RPMI8226 (cell line): ENCODE measurements at regions not wholly inside any gene's neighbourhood (a gene's known extent, or its start where the extent isn't known, plus 50 kb on each side); places are given as distances from the start of the nearest gene placed in this dataset.

Source experiments
- DNase-seq: peaks from one replicate; pipeline ENCODE4 v3.0.0-alpha.2; 2015

GRCh38 chr12:19924360-19924759 lies 444.0 kb upstream of the PDE3A start:
- no peak for DNase-seq

GRCh38 chr12:19925841-19926240 lies 442.5 kb upstream of the PDE3A start:
- DNase-seq, result no peak

DNA sequence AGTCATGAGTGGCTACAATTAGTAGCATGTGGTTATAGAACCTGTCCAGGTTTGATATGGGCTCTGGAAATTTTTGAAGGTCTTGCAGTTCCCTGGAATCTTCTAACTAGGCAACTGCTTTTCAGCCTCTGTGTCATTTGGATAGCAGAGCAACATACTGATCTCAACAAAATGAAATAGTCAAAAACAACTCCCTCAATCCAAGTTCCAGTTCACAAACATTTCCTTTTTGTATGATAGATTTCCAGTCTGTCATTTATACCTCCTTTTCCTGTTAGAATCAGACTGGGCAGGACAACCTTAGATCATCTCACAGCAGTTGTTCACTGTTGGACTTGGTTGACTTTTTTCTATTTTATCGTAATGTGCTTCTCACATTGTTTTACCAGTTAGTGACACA lies 442.1 kb upstream of the PDE3A start:
- no peak for DNase-seq

- no peak for DNase-seq
Measured at GRCh38 chr12:19927661-19928060, 440.7 kb upstream of the PDE3A start.

- no peak for DNase-seq
Measured at GRCh38 chr12:19932413-19932812, 435.9 kb upstream of the PDE3A start.

- DNase-seq, result no peak
Measured at GRCh38 chr12:19933924-19934323, 434.4 kb upstream of the PDE3A start.

DNA sequence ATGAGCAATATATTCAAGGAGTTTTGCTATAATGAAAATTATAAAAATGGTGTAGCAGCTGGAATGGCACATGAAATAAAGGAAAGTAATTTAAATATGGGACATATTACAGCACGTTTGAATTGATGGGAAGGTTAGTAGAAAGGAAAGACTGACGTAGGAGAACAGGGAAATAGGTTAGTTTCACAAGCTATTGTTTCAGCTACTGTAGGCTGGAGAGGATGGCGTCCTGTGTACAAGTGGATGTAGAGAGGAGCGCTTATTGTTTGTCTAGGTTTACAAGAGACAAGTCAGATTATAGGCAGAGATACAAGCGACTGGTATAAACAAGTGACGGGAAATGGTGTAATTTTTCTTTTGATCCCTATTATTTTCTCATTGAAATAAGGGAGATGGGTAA lies 431.2 kb upstream of the PDE3A start:
- DNase-seq, result no peak

- no peak for DNase-seq
Measured at GRCh38 chr12:19938031-19938430, 430.3 kb upstream of the PDE3A start.

DNA sequence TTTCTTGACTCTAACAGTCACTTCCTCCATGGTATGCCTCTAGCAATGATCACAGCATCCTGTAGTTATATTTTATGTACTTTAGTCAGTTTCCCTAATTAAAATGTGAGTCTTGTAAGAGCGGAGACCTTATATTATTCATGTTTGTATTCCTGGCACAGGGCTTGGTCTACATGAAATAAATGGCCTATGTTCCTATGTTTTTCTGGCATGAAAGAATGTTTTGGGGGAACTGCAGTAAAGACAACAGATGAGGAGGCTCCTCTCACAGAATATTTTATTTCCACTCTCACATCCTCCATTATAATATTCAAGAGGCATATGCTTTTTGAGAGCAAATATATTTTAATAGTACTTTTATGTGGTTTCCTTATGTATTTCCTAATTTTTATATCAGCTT lies 429.8 kb upstream of the PDE3A start:
- DNase-seq, result no peak

- DNase-seq, result no peak
Measured at GRCh38 chr12:19940267-19940666, 428.1 kb upstream of the PDE3A start.

GRCh38 chr12:19941096-19941495 lies 427.2 kb upstream of the PDE3A start:
- no peak for DNase-seq

GRCh38 chr12:19945559-19946435 lies 422.5 kb upstream of the PDE3A start:
- no peak for DNase-seq

- no peak for DNase-seq
Measured at GRCh38 chr12:19946550-19946949, 421.8 kb upstream of the PDE3A start.

- DNase-seq, result no peak
Measured at GRCh38 chr12:19947344-19947743, 421.0 kb upstream of the PDE3A start.

DNA sequence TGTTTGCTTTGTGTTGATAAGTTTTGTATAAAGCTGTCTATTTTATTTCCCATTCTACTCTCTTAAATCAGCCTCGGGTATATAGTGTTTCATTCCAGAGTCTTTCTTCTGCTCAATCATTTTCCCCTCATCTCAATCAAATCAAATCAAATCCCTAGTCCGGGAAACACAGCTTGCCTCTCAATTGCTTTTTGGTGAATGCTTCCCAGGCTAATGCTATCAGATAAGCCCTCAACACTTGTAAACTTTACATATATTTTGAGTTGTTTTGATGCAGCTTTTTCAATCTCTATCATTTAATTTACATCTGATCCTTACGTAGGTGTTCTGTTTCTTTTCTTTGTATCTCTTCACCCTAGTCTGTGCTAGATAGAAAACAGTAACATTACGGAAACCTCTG lies 416.7 kb upstream of the PDE3A start:
- no peak for DNase-seq

- DNase-seq, result no peak
Measured at GRCh38 chr12:19953734-19954133, 414.6 kb upstream of the PDE3A start.

DNA sequence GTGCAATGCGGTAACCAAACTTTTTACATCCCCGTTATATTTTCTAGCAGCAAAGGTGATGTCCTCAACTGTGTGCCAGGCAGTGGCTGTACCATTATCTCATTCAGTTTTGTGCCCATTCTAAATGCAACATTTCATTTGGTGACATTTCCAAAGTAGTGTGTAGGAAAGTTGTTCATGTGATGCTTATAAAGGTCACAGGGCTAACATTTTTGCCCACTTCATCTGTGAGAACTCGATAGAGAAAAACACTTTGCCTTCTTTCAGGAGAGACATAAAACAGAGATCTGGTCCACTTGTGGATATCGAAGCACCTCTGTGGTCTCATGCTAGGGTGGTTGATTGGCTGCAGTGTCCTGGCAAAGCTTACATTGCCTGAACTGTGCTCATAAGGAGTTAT lies 414.2 kb upstream of the PDE3A start:
- DNase-seq, result no peak

- DNase-seq, result no peak
Measured at GRCh38 chr12:19957308-19958125, 410.8 kb upstream of the PDE3A start.

DNA sequence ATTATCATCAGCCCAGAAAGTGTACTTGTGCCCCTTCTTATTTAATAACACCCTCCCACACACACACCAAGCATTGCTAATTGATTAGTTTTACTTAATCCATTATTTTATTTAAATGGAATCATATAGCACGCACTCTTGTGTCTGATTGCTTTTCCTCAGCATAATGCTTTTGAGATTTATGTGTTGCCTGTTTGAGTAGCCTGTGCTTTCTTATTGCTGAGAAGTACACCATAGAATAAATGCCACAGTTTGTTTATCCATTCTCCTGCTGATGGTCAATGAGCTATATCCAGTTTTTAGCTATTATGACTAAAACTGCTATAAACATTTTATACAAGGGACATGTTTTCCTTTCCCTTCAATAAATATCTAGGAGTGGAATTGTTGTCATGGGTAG lies 409.9 kb upstream of the PDE3A start:
- no peak for DNase-seq

DNA sequence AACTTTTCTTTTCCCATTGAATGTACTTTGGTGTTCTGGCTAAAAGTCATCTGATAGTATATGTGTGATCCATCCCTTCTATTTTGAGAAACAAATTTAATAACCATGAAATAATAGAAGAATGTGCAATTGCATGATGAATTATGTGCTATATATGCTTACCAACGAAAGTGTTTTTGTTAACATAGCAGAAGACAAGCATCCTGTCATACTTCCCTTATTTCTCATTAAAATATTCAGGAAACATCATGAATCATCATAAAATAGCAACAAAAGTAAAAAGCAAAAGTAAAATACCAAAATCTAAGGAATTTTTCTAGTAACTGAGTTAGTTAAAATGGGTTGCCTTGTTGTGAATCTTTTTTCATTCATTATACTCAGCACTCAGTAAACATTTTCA lies 409.0 kb upstream of the PDE3A start:
- no peak for DNase-seq

DNA sequence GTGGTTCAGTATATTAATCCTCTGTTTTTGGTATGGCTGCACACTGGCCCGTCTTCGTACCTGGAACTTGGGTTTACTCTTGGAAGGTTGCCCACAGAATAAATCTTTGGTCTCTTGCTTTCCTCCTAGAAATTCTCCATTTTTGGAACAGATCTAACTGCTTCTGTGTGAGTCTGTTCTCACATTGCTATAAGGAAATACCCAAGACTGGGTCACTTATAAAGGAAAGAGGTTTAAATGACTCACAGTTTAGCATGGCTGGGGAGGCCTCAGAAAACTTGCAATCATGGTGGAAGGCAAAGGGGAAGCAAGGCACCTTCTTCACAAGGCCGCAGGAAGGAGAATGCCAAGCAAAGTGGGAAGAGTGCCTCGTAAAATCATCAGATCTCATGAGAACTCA lies 407.8 kb upstream of the PDE3A start:
- DNase-seq, result no peak

DNA sequence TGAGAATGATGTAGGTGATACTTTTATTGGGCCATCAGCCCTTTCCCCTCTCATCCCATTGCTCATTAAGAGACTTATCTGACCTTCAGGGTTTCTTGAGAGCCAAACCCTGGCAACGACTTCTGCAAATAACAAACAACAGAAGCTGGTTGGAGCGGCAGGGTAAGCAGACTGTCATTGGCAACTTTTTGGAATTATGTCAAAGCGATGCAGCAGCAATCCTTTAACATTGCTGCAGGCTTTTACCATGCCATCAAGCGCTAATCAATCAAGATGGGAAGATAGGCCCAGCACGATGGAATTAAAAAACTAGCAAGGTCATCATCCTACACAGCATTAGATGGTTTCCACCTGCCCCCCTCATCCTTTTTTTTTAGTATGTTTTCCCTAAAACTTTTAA lies 406.1 kb upstream of the PDE3A start:
- DNase-seq, result no peak

- no peak for DNase-seq
Measured at GRCh38 chr12:19963972-19964371, 404.4 kb upstream of the PDE3A start.

GRCh38 chr12:19964549-19964948 lies 403.8 kb upstream of the PDE3A start:
- DNase-seq, result no peak
